ENCODE measurements at regions not wholly inside any gene's neighbourhood (a gene's known extent, or its start where the extent isn't known, plus 50 kb on each side); places are given as distances from the start of the nearest gene placed in this dataset.

- Histone ChIP-seq H2AFZ (ENCODE audit: control insufficient read depth, low read length) (no peak overlapping the region), H4K20me1 (ENCODE audit: control insufficient read depth, extremely low read depth, insufficient read depth, low read length) (no peaks in the 10 kb centered on the region), H3K4me2 (ENCODE audit: control insufficient read depth, extremely low read depth, insufficient read depth, low read depth, low read length) (no peak overlapping the region), H3K4me3 (ENCODE audit: control insufficient read depth in 2 of 3, extremely low read depth in 1 of 3, insufficient read depth in 2 of 3, low read depth in 1 of 3, low read length in 3 of 3) (no peak overlapping the region), H3K9ac (ENCODE audit: control insufficient read depth, extremely low read depth, insufficient read depth, low read length) (no peak overlapping the region), H3K4me1 (ENCODE audit: control insufficient read depth, extremely low read depth, insufficient read depth, low read length) (no peaks in the 10 kb centered on the region), H3K9me1 (ENCODE audit: control insufficient read depth, extremely low read depth, insufficient read depth, low read length) (no peaks in the 10 kb centered on the region), H3K9me3 (ENCODE audit: control insufficient read depth, low read depth, low read length) (no peaks in the 10 kb centered on the region), H3K27me3 (ENCODE audit: control insufficient read depth, extremely low read depth, insufficient read depth, low read length) (no peaks in the 10 kb centered on the region), H3K27ac (ENCODE audit: control insufficient read depth, insufficient read depth, low read length) (no peak overlapping the region), H3K79me2 (ENCODE audit: control insufficient read depth, insufficient read depth, low read length) (no peaks in the 10 kb centered on the region), H3K36me3 (ENCODE audit: control insufficient read depth in 2 of 2, extremely low read depth in 1 of 2, insufficient read depth in 2 of 2, low read length in 2 of 2) (no peaks in the 10 kb centered on the region)
- FAIRE-seq (no peak), DNase-seq (ENCODE audit: low read depth, low spot score) (no peak)
- dilution Hi-C loops (cut with MboI; ENCODE audit: extremely low pct_ligation_motif_present, low sequenced_read_pairs), result no loop called here
- TF ChIP-seq EZH2 (IDR thresholded peaks at IDR 0.05; ENCODE audit: low read length) (no peak), CTCF (optimal IDR thresholded peaks at IDR 0.05 in 1 of 3, IDR thresholded peaks at IDR 0.05 in 1 of 3, conservative IDR thresholded peaks at IDR 0.05 in 1 of 3; ENCODE audit: extremely low read depth in 1 of 3, insufficient read depth in 2 of 3, low read length in 3 of 3) (no peak)
Measured at GRCh38 chr15:94734460-94734859, 503.1 kb downstream of the MCTP2 start.

- Histone ChIP-seq H3K27ac (ENCODE audit: control insufficient read depth, insufficient read depth, low read length) (no peak overlapping the region), H3K36me3 (ENCODE audit: control insufficient read depth in 2 of 2, extremely low read depth in 1 of 2, insufficient read depth in 2 of 2, low read length in 2 of 2) (no peaks in the 10 kb centered on the region), H3K4me1 (ENCODE audit: control insufficient read depth, extremely low read depth, insufficient read depth, low read length) (no peaks in the 10 kb centered on the region), H4K20me1 (ENCODE audit: control insufficient read depth, extremely low read depth, insufficient read depth, low read length) (no peaks in the 10 kb centered on the region), H2AFZ (ENCODE audit: control insufficient read depth, low read length) (no peak overlapping the region), H3K9me3 (ENCODE audit: control insufficient read depth, low read depth, low read length) (no peaks in the 10 kb centered on the region), H3K4me2 (ENCODE audit: control insufficient read depth, extremely low read depth, insufficient read depth, low read depth, low read length) (no peak overlapping the region), H3K27me3 (ENCODE audit: control insufficient read depth, extremely low read depth, insufficient read depth, low read length) (no peaks in the 10 kb centered on the region), H3K4me3 (ENCODE audit: control insufficient read depth in 2 of 3, extremely low read depth in 1 of 3, insufficient read depth in 2 of 3, low read depth in 1 of 3, low read length in 3 of 3) (no peak overlapping the region), H3K9me1 (ENCODE audit: control insufficient read depth, extremely low read depth, insufficient read depth, low read length) (no peaks in the 10 kb centered on the region), H3K79me2 (ENCODE audit: control insufficient read depth, insufficient read depth, low read length) (no peaks in the 10 kb centered on the region), H3K9ac (ENCODE audit: control insufficient read depth, extremely low read depth, insufficient read depth, low read length) (no peak overlapping the region)
- DNase-seq (ENCODE audit: low read depth, low spot score) (no peak), FAIRE-seq (no peak)
- TF ChIP-seq EZH2 (IDR thresholded peaks at IDR 0.05; ENCODE audit: low read length) (no peak), CTCF (optimal IDR thresholded peaks at IDR 0.05 in 1 of 3, IDR thresholded peaks at IDR 0.05 in 1 of 3, conservative IDR thresholded peaks at IDR 0.05 in 1 of 3; ENCODE audit: extremely low read depth in 1 of 3, insufficient read depth in 2 of 3, low read length in 3 of 3) (no peak)
- dilution Hi-C loops (cut with MboI; ENCODE audit: extremely low pct_ligation_motif_present, low sequenced_read_pairs), result no loop called here
Measured at GRCh38 chr15:94736236-94736635, 504.9 kb downstream of the MCTP2 start.

All from keratinocyte (primary cell).